ENCODE measurements at regions not wholly inside any gene's neighbourhood (a gene's known extent, or its start where the extent isn't known, plus 50 kb on each side); places are given as distances from the start of the nearest gene placed in this dataset.

DNA sequence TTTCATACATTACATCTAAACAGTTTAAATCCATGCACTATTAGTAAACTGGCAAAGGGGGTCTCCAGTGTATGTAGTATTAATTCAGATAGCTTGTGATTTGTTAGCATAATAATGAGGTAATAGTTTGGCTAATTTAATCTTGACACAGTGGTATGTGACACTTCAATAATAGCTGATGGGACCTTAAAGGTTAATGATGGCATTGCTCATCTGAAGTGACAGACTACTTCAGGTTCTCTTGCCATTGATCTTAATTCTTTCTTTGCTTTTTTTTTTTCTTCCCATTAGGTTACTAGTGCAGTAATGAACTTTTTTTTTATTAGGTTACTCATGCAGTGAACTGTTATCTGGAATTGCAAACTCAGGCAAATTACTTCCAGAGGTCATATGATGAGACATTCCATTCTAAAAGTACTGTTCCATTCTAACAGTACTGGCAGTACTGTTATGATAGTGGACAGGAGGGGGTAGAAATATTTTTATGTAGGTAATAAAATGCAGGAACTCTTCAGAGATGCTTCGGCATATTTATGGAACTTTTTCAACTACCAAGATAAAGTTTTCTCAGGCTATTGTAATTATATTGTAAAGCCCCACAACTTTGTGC lies 911.3 kb upstream of the LCORL start:
- Histone ChIP-seq H3K27ac (ENCODE audit: insufficient read depth, low read depth, low read length) (no peak overlapping the region), H3K9me1 (replicated peaks; ENCODE audit: control insufficient read depth, extremely low read depth, insufficient read depth, low read length) (no peaks in the 10 kb centered on the region), H3K4me1 (ENCODE audit: control insufficient read depth, extremely low read depth, insufficient read depth, low read length) (no peaks in the 10 kb centered on the region), H3K79me2 (ENCODE audit: control insufficient read depth, insufficient read depth, low read length) (no peaks in the 10 kb centered on the region), H2AFZ (ENCODE audit: low read depth, low read length) (no peak overlapping the region), H4K20me1 (replicated peaks; ENCODE audit: control insufficient read depth, extremely low read depth, insufficient read depth, low read length) (no peaks in the 10 kb centered on the region), H3K9ac (replicated peaks; ENCODE audit: extremely low read depth, insufficient read depth, low read length) (no peak overlapping the region), H3K36me3 (ENCODE audit: control insufficient read depth in 2 of 2, extremely low read depth in 1 of 2, insufficient read depth in 2 of 2, low read length in 2 of 2) (no peaks in the 10 kb centered on the region), H3K27me3 (ENCODE audit: control insufficient read depth in 2 of 2, insufficient read depth in 2 of 2, low read length in 2 of 2) (no peaks in the 10 kb centered on the region), H3K4me3 (replicated peaks in 1 of 3; ENCODE audit: insufficient read depth in 1 of 3, low read depth in 1 of 3, low read length in 3 of 3) (no peak overlapping the region), H3K9me3 (replicated peaks; ENCODE audit: control insufficient read depth, insufficient read depth, low read length) (no peaks in the 10 kb centered on the region), H3K4me2 (ENCODE audit: insufficient read depth, low read length) (no peak overlapping the region)
- FAIRE-seq (no peak), DNase-seq (ENCODE audit: low read depth, low spot score) (no peak)
- intact Hi-C loops (cut with micrococcal nuclease) (no loop called here), dilution Hi-C loops (cut with MboI; ENCODE audit: extremely low pct_ligation_motif_present, low sequenced_read_pairs) (no loop called here)
- no TSS peak for BruUV-seq (replicated peaks)
- ChIA-PET CTCF (no interaction called here), POLR2A (no interaction called here)
- no peak for TF ChIP-seq JUN (IDR thresholded peaks at IDR 0.05; ENCODE audit: borderline replicate concordance, insufficient read depth, insufficient read length, low read depth)
- TF ChIP-seq, protein P1, sequence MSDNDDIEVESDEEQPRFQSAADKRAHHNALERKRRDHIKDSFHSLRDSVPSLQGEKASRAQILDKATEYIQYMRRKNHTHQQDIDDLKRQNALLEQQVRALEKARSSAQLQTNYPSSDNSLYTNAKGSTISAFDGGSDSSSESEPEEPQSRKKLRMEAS (IDR thresholded peaks at IDR 0.05; ENCODE audit: insufficient read depth, insufficient read length), result no peak
- TF ChIP-seq POLR2A (IDR thresholded peaks at IDR 0.05; ENCODE audit: low read depth, low read length), result no peak
- TF ChIP-seq MYC (IDR thresholded peaks at IDR 0.05; ENCODE audit: low read depth, low read length), result no peak
- TF ChIP-seq POLR2AphosphoS5 (IDR thresholded peaks at IDR 0.05; ENCODE audit: insufficient read depth, low read depth, low read length), result no peak
- no peak for TF ChIP-seq EZH2 (IDR thresholded peaks at IDR 0.05; ENCODE audit: borderline replicate concordance, low read depth, low read length, severe bottlenecking)
- TF ChIP-seq FOS (IDR thresholded peaks at IDR 0.05; ENCODE audit: borderline replicate concordance, insufficient read depth, low read length), result no peak
- TF ChIP-seq GATA2 (IDR thresholded peaks at IDR 0.05; ENCODE audit: insufficient read depth, insufficient read length, low read depth, low read length), result no peak
- TF ChIP-seq, protein P2, sequence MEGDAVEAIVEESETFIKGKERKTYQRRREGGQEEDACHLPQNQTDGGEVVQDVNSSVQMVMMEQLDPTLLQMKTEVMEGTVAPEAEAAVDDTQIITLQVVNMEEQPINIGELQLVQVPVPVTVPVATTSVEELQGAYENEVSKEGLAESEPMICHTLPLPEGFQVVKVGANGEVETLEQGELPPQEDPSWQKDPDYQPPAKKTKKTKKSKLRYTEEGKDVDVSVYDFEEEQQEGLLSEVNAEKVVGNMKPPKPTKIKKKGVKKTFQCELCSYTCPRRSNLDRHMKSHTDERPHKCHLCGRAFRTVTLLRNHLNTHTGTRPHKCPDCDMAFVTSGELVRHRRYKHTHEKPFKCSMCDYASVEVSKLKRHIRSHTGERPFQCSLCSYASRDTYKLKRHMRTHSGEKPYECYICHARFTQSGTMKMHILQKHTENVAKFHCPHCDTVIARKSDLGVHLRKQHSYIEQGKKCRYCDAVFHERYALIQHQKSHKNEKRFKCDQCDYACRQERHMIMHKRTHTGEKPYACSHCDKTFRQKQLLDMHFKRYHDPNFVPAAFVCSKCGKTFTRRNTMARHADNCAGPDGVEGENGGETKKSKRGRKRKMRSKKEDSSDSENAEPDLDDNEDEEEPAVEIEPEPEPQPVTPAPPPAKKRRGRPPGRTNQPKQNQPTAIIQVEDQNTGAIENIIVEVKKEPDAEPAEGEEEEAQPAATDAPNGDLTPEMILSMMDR (IDR thresholded peaks at IDR 0.05; ENCODE audit: extremely low read depth in 1 of 2, insufficient read depth in 1 of 2, low read depth in 1 of 2, low read length in 2 of 2), result no peak

Measured in endothelial cell of umbilical vein (primary cell).